HG02610 (cell line): ENCODE measurements at regions not wholly inside any gene's neighbourhood (a gene's known extent, or its start where the extent isn't known, plus 50 kb on each side); places are given as distances from the start of the nearest gene placed in this dataset.
"Not testable (repeated sequence)": the region's sequence is repeated elsewhere in the genome, so short reads cannot be mapped to it uniquely, and the experiment has no call there.

Experiments
- ATAC-seq: cut with Tn5 transposase; IDR thresholded peaks from one replicate; pipeline ENCODE4 v1.9.1; 2021; ENCODE audit warnings: mild to moderate bottlenecking, moderate library complexity; ENCODE audit not compliant: unreplicated experiment

GRCh38 chr12:116327992-116328391, 50.5 kb upstream of the MED13L start:
- not testable (repeated sequence) for ATAC-seq

DNA sequence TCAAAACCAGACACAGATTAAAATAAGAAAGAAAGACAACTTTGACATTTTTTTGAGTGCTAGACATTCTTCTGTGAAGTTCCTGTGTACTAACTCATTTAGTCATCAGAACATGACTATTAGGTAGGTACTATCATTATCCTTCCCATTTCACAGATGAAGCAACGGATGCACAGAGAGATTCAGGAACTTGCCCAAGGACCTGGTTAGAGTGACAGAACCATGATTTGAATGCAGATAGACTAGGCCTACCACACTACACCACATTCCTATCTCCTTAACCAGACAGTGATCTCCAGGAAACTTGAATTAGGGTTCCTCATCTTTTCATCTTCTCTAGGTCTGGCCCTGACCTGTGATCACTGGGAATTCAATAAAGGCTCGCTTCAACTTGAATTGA, 54.4 kb upstream of the MED13L start:
- ATAC-seq: no peak

- no peak for ATAC-seq
Observed at GRCh38 chr12:116332705-116333380, 55.4 kb upstream of the MED13L start.

- no peak for ATAC-seq
Observed at GRCh38 chr12:116333402-116333801, 55.9 kb upstream of the MED13L start.

DNA sequence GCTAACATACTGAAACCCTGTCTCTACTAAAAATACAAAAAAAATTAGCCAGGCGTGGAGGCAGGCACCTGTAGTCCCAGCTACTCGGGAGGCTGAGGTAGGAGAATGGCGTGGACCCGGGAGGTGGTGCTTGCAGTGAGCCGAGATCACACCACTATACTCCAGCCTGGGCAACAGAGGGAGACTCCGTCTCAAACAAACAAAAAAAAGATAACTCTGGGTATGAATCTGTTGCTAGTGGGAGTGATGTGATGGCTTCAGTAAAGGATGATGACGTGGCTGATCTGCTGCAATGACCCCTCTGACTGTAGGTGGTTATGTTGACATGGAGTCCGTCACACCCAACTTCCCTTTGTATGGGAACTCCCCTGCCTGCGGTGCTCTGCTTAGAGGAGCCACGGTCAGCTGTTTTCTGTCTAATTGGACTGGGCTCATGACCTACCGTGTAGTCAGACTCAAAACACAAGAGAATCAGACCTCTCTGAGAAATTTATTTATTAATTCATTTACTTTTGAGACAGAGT, 59.1 kb upstream of the MED13L start:
- peak; percentile 85 for ATAC-seq

- ATAC-seq: no peak
Observed at GRCh38 chr12:116337312-116337711, 59.8 kb upstream of the MED13L start.

- ATAC-seq: no peak
Observed at GRCh38 chr12:116338064-116338846, 60.8 kb upstream of the MED13L start.

GRCh38 chr12:116339062-116339461, 61.6 kb upstream of the MED13L start:
- no peak for ATAC-seq

DNA sequence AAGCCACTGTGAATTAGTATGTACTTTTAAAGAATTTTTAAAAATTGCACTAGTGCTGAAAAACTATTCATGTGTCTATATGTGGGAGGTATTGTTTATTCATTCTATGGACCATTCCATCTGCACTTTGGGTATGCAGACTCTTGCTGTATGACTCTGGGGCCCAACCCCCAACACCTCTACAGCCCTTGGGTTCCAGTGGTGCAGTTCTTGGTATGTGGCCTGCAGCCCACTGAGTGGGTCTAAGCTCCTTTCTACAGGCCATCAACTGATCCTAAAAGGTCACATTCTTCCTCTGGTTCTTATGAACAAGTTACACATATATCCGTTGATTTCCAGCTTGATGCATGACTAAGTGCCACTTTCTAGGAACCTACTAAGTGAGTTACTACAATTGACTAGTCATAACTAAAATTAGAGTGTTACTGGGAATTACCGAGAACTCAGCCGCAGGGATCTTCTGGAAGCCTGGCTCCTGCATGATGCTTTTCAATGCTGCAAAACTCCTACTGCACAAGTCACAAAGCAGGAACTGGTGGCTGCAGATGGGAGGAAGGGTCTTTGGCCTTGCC, 62.4 kb upstream of the MED13L start:
- no peak for ATAC-seq

DNA sequence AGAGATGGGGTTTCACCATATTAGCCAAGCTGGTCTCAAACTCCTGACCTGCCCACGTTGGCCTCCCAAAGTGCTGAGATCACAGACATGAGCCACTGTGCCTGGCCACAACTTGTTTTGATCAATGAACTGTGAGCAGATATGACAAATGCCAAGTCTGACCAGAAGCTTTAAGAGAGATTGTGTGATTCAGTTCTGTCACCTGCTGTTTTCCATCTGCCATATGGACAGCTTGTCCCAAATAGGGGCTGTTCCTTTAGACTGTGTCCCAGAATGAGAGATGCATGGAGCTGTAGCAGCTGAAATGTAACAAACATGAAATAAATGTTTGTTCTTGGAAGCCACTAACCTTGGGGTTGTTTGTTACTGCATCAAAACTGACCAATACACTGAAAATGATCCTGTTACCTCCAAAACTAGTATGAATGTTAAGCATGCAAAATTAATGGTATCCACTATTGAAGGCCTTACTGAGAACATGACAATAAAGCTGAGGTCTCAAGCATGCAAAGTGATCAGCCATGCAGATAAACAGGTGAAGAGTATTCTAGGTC, 65.9 kb upstream of the MED13L start:
- no peak for ATAC-seq

DNA sequence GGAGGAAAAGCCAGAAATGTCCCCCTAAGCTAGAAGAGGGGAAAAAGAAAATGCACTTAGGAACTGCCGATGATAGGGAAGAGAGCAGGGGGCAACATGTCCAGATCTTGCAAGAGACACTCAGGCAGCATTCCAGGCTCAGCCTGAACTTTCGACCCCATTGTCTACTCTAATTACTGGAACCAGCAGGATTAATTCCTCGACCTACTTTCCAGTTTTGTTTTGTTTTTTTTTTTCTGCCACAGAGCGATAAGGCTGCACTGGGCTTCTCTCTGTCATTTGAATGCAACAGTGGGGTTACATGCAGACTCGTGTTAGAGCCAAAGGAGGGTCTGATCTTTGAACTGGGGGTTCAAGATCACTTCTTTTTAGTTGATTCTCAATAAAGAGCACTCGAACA, 68.7 kb upstream of the MED13L start:
- ATAC-seq: no peak

DNA sequence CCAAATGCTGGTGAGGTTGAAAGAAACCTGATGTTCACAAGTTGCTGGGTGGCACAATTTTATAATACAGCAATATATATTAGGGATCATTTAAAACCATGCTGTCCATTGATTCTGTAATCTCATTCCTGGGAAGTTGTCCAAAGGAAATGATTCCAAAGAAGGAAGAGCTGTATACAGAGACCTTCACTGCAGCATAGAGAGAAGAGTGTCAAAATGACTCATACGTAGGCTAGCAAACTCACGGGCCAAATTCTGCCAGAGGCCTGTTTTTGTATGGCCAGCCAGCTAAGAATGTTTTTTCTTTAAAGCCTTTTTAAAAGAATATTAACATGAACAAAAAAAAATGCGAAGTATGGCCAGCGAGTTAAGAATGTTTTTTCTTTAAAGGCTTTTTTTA, 69.2 kb upstream of the MED13L start:
- no peak for ATAC-seq

GRCh38 chr12:116347265-116347664, 69.8 kb upstream of the MED13L start:
- ATAC-seq: no peak

DNA sequence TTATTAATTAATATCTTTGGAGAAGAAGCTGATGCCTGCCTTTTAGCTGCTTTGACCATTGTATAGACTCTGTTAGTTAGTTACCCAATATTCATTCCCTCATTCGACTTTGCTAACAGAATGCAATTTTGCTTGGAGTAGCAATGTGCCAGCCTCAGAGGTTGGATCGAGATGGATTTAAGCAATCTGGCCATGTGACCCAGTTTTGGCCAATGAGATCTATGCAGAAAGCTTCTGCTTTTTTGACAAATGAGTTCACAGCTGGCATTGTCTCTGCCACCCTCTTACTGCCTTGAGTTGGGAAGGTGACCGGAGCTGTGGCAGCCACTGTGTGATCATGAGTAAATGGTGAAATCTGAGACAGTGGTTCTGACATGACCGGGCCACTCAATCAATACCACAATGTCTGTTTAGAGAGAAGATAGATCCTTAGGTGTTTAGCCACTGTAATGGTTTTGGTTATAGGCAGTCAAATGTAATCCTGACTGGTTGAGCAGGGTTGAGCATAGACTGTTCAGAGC, 74.9 kb upstream of the MED13L start:
- no peak for ATAC-seq

GRCh38 chr12:116353958-116354357, 76.5 kb upstream of the MED13L start:
- ATAC-seq: no peak

GRCh38 chr12:116354534-116354933, 77.0 kb upstream of the MED13L start:
- ATAC-seq: no peak

DNA sequence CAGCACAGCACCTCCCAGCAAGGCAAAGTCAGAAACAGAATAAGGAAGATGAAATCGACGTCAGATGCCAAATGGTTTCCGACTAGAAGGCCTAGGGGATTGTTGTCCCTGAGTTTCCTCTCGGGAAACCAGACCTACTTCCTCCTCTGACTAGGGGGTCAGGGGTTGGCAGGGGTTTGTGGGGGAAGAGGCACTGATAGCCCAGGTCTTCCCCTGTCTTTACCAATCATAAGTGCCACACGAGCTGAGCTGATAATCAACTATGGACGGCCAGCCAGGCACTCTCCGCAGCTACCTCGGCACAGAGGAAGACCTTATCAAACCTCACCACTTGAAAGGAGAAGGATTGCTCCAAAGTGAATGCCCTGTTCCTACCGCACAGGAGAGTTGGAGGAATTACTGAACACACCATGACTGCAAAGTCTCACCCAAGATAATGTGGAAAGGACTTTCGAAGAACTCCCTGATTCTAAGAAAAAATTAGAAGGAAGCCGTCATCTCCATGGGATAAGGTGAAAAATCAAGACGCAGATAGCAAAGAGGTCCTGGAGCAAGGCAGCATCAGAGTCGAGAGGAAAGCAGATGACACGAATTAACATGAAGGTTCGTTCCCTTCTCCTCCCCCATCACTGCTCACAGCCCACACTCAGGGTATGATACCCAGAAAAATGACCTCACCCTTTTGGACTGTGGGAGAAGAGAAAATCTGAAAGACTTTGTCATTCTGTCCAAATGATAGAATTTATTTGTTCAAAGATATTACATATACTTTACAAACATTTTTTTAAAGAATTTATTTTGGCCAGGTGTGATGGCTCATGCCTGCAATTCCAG, 77.7 kb upstream of the MED13L start:
- no peak for ATAC-seq

DNA sequence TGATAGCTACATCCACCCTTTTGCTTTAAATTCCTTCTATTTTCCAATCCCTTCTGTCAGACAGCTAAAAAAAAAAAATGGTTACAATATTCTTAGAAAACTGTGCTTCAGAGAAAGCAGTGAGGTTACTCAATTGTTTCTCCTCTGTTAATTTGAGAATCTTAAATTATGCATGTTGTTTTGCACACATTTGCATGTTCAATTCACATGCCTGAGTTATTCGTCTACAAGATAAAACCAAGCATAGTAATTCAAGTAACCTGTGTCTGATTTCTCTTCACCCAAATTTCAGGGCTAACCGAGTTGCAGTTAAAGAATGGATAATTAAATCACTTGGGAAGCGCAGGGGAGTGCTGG, 81.0 kb upstream of the MED13L start:
- no peak for ATAC-seq

DNA sequence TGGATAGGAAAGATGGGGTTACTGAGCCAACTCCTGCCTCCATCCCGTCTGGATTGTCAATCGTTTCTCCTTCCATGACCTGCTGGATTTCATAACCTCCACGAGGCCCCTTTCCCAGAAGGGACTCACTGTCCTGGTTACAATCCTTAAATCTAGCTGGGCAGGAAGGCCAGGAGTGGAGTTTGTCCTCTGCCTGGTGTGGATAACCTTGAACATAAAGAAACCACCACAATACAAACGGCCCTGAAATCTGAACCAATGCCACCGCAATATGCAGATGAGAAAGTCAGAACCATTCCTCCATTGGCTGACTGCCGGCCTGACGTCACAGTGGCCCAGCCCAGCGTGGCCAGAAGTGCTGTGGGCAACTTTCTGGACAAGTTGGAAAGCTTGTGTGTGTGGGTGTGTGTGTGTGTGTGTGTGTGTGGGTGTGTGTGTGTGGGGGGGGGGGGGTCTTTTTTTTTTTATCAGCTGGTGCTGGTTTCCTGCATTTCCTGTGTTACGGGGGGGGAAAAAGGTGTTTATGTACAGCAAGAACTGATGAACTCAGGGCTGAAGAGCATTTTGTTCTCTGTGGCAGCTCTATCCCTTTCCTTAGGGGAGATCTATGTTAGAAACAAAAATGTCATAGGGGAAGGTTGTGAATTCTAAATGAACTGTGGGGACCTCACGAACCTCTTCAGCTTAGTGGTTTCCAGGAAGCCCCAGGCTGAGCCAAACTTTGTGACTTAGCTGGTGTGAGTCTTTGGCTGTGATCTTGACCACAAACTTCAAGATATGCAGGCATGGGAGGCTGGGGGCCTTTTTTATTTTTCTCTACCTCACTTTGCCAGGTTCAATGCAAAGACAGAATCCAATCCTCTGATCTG, 81.6 kb upstream of the MED13L start:
- no peak for ATAC-seq
